ENCODE measurements at regions not wholly inside any gene's neighbourhood (a gene's known extent, or its start where the extent isn't known, plus 50 kb on each side); places are given as distances from the start of the nearest gene placed in this dataset.

DNA sequence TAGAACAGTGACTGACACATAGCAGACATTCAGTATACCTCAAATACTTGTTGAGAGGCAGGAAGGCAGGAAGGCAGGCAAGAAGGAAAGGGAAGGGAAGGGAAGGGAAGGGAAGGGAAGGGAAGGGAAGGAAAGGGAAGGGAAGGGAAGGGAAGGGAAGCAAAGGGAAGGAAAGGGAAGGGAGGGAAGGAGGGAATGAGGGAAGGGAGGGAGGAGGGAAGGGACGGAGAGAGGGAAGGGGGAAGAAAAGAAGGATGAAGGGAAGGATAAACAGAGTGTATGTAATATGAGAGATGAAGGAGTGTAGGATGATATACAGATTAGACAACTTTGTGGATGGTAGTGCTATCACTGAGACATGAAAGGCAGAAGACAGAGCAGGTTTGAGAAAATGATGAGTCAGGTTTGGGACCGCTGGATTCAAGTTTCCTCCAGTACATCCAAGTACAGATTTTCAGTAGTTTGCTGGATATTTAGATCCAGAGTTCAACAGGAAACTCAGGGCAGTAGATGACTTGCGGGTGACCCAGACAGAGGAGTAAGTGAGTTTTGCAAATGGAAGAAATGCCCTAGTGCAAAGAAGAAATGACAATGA is 85.9 kb downstream of the MAFB start:
- Histone ChIP-seq H3K27ac (ENCODE audit: low read depth, low read length) (no peak overlapping the region), H3K9me3 (ENCODE audit: control insufficient read depth, insufficient read depth, low read length) (no peaks in the 10 kb centered on the region), H3K27me3 (ENCODE audit: control insufficient read depth, insufficient read depth, low read length) (no peaks in the 10 kb centered on the region), H3K4me3 (ENCODE audit: low read depth, low read length) (no peak overlapping the region)
- no peak for DNase-seq (ENCODE audit: low read depth, low spot score)
- TF ChIP-seq, protein P1, sequence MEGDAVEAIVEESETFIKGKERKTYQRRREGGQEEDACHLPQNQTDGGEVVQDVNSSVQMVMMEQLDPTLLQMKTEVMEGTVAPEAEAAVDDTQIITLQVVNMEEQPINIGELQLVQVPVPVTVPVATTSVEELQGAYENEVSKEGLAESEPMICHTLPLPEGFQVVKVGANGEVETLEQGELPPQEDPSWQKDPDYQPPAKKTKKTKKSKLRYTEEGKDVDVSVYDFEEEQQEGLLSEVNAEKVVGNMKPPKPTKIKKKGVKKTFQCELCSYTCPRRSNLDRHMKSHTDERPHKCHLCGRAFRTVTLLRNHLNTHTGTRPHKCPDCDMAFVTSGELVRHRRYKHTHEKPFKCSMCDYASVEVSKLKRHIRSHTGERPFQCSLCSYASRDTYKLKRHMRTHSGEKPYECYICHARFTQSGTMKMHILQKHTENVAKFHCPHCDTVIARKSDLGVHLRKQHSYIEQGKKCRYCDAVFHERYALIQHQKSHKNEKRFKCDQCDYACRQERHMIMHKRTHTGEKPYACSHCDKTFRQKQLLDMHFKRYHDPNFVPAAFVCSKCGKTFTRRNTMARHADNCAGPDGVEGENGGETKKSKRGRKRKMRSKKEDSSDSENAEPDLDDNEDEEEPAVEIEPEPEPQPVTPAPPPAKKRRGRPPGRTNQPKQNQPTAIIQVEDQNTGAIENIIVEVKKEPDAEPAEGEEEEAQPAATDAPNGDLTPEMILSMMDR (IDR thresholded peaks at IDR 0.05; ENCODE audit: low read depth, low read length), result no peak
- CTCF ChIA-PET, result no interaction called here
- POLR2A ChIA-PET, result no interaction called here

DNA sequence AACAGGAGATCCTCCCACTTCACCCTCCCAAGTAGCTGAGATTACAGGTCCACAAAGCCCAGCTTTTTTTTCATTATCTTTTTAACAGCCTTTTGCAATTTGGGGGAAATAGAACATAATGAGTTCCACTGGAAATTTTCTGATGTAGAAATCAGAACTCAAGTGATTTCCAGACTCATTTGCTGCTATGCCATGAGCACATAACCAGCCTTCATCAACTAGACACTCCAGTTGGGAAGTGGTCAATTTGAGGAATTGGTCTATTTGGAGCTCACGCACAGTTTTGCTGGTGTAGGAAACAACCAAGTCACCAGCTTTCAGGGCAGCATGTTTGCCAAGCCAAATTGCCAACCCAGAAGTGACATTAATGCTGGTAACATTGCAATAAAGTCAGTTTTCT is 86.7 kb downstream of the MAFB start:
- Histone ChIP-seq H3K9me3 (ENCODE audit: control insufficient read depth, insufficient read depth, low read length) (no peaks in the 10 kb centered on the region), H3K27ac (ENCODE audit: low read depth, low read length) (no peak overlapping the region), H3K4me3 (ENCODE audit: low read depth, low read length) (no peak overlapping the region), H3K27me3 (ENCODE audit: control insufficient read depth, insufficient read depth, low read length) (no peaks in the 10 kb centered on the region)
- TF ChIP-seq, protein P1 (IDR thresholded peaks at IDR 0.05; ENCODE audit: low read depth, low read length), result no peak
- CTCF ChIA-PET, result no interaction called here
- DNase-seq (ENCODE audit: low read depth, low spot score), result no peak
- POLR2A ChIA-PET, result no interaction called here

DNA sequence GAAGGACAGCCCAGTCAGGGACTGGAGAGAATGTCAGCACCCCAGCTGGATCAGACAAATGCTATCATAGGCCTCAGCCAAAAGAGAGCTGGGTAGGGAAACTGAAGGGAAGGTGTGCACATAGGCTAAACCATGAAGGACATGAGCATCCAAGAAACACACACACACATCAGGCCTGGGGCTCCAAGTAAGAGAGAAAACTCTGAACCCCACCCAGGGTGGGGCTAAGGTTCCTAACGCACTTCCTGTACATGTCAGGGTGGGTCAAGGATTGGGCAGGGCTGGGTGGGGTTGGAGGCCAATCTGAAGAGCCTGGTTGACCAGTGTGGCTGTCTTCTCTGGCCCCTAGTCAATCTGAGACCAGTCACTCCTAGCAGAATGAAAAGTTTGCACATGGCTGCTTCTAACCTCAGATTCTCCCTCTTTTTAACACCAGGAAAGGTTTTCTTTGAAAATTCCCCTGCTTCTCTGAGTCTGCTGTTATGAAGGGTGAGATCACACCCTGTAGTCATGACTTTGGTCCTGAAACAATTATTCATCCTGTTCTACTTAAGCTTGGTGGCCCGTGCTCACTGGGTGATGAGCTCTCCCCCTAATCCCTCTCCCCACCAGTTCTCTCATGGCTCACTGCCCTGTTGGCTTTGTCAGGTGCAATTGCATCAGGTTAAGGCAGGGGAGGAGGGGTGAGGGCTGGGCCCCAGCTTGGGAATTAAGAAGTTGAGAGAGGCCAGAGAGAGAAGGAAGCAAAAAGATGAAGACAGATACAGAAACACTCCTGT is 88.4 kb downstream of the MAFB start:
- no peak overlapping the region for H3K27ac ChIP-seq (ENCODE audit: low read depth, low read length)
- POLR2A ChIA-PET, result no interaction called here
- CTCF ChIA-PET, result no interaction called here
- no peaks in the 10 kb centered on the region for H3K27me3 ChIP-seq (ENCODE audit: control insufficient read depth, insufficient read depth, low read length)
- no peak overlapping the region for H3K4me3 ChIP-seq (ENCODE audit: low read depth, low read length)
- no peak for DNase-seq (ENCODE audit: low read depth, low spot score)
- H3K9me3 ChIP-seq (ENCODE audit: control insufficient read depth, insufficient read depth, low read length), result no peaks in the 10 kb centered on the region
- TF ChIP-seq, protein P1 (IDR thresholded peaks at IDR 0.05; ENCODE audit: low read depth, low read length), result no peak

DNA sequence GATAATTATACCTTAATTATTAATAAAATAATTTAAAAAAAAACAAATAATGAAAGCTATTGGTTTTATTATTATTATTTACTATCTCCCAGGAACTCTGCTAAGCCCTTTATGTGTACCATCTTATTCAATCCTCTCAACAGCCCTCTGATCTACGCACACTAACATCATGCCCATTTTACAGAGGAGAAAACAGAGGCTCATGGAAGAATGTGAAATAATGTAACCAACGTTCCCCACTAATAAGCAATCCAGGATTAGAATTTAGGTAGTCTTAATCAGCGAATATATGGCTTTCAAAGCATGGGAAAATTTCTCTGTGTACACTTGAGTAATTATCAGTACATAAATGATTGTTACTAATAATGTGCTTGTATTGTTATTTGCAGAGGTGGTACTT is 89.0 kb downstream of the MAFB start:
- H3K27me3 ChIP-seq (ENCODE audit: control insufficient read depth, insufficient read depth, low read length), result no peaks in the 10 kb centered on the region
- POLR2A ChIA-PET, result no interaction called here
- no peaks in the 10 kb centered on the region for H3K9me3 ChIP-seq (ENCODE audit: control insufficient read depth, insufficient read depth, low read length)
- DNase-seq (ENCODE audit: low read depth, low spot score), result no peak
- TF ChIP-seq, protein P1 (IDR thresholded peaks at IDR 0.05; ENCODE audit: low read depth, low read length), result no peak
- no peak overlapping the region for H3K27ac ChIP-seq (ENCODE audit: low read depth, low read length)
- CTCF ChIA-PET, result no interaction called here
- no peak overlapping the region for H3K4me3 ChIP-seq (ENCODE audit: low read depth, low read length)

DNA sequence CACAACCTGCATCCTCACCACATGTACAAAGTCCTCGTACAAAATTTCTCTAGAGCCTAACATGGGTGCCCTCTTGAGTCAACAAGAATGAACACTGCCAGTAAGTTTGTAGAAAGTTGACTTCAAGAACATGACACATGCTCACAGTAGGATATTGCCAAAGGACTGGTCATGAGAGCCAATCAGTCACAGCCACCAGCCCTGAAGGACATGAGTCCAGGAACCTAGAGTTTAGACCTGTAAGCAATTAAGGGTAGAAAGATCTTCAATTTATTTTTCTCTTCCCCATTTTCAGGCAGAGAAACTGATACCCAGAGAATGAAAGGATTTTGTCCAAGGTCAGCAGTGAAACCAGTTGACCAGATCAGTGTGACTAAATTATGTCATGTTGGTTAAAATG is 96.1 kb downstream of the MAFB start:
- no peak for DNase-seq (ENCODE audit: low read depth, low spot score)
- ChIA-PET CTCF (no interaction called here), POLR2A (no interaction called here)
- no peak overlapping the region for H3K27ac ChIP-seq (ENCODE audit: low read depth, low read length)
- TF ChIP-seq, protein P1 (IDR thresholded peaks at IDR 0.05; ENCODE audit: low read depth, low read length), result no peak
- no peaks in the 10 kb centered on the region for H3K27me3 ChIP-seq (ENCODE audit: control insufficient read depth, insufficient read depth, low read length)
- H3K9me3 ChIP-seq (ENCODE audit: control insufficient read depth, insufficient read depth, low read length), result no peaks in the 10 kb centered on the region
- no peak overlapping the region for H3K4me3 ChIP-seq (ENCODE audit: low read depth, low read length)

All from AG04450 (cell line).